ENCODE measurements at regions not wholly inside any gene's neighbourhood (a gene's known extent, or its start where the extent isn't known, plus 50 kb on each side); places are given as distances from the start of the nearest gene placed in this dataset.

DNA sequence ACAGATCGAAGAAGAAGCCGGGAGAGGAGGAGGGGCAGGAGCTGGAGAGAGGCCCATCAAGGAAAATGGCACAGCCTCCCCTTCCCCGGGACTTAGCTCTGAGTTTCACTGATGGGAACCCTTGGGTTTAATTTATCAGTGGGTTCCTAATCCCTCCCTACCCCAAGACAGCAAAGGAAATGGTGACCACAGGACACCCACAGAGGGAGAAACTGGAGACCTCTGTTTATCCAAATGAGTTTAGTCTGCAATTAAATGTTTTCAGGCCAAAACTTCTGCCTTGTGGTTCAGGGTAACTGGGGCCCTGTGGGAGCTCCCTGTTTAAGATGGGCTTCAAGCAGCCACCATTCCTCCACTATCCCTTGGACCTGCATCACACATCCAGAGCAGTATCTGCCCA is 190.8 kb upstream of the TOPAZ1 start:
- no peak overlapping the region for H2AFZ ChIP-seq (ENCODE audit: low read depth)
- DNase-seq = no peak
- ChIA-PET CTCF (interaction anchor here (1.0 kb wide), 1 partner anchor 852 kb away, joined by 4 read pairs; no protein-coding TSS in a partner anchor), POLR2A (no interaction called here)
- peaks cover 9 to 10% of the 10 kb centered on the region in 2 experiments; a peak in 2 of 4 replicates for H3K4me1 ChIP-seq (ENCODE audit: control insufficient read depth in 1 of 2, insufficient read depth in 2 of 2, low read depth in 1 of 2, low read length in 1 of 2)
- H3K27ac ChIP-seq (ENCODE audit: low read depth in 2 of 2, low read length in 1 of 2) = no peak overlapping the region
- no peaks in the 10 kb centered on the region for H4K20me1 ChIP-seq (ENCODE audit: insufficient read depth)
- no peak overlapping the region for H3K9ac ChIP-seq
- 97% methylated on average over 3 of the region's 3 CpGs for WGBS (ENCODE audit: low lambda C conversion rate)
- peaks cover 16% of the 10 kb centered on the region for H3K79me2 ChIP-seq (ENCODE audit: insufficient read depth)
- no peaks in the 10 kb centered on the region for H3K36me3 ChIP-seq (replicated peaks in 1 of 2; ENCODE audit: control insufficient read depth in 1 of 2, insufficient read depth in 2 of 2, low read length in 1 of 2)
- H3K27me3 ChIP-seq (ENCODE audit: insufficient read depth) = no peaks in the 10 kb centered on the region
- H3K4me3 ChIP-seq (ENCODE audit: low read depth in 2 of 2, low read length in 1 of 2) = no peak overlapping the region
- H3K9me2 ChIP-seq = no peaks in the 10 kb centered on the region
- TF ChIP-seq EZH2phosphoT487 (IDR thresholded peaks at IDR 0.05; ENCODE audit: borderline replicate concordance, low read depth) = no peak
- TF ChIP-seq POLR2AphosphoS5 (IDR thresholded peaks at IDR 0.05; ENCODE audit: low read depth, low read length) = no peak
- no peak for TF ChIP-seq MEF2A (IDR thresholded peaks at IDR 0.05; ENCODE audit: borderline replicate concordance, low read depth)
- TF ChIP-seq TCF12 (IDR thresholded peaks at IDR 0.05) = no peak
- TF ChIP-seq TAF1 (IDR thresholded peaks at IDR 0.05; ENCODE audit: borderline replicate concordance, low read depth, low read length) = no peak
- no peak for TF ChIP-seq SIN3A (IDR thresholded peaks at IDR 0.05; ENCODE audit: borderline replicate concordance, low read depth, low read length)
- TF ChIP-seq, protein P1, sequence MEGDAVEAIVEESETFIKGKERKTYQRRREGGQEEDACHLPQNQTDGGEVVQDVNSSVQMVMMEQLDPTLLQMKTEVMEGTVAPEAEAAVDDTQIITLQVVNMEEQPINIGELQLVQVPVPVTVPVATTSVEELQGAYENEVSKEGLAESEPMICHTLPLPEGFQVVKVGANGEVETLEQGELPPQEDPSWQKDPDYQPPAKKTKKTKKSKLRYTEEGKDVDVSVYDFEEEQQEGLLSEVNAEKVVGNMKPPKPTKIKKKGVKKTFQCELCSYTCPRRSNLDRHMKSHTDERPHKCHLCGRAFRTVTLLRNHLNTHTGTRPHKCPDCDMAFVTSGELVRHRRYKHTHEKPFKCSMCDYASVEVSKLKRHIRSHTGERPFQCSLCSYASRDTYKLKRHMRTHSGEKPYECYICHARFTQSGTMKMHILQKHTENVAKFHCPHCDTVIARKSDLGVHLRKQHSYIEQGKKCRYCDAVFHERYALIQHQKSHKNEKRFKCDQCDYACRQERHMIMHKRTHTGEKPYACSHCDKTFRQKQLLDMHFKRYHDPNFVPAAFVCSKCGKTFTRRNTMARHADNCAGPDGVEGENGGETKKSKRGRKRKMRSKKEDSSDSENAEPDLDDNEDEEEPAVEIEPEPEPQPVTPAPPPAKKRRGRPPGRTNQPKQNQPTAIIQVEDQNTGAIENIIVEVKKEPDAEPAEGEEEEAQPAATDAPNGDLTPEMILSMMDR (IDR thresholded peaks at IDR 0.05) = no peak
- TF ChIP-seq EP300 (IDR thresholded peaks at IDR 0.05; ENCODE audit: borderline replicate concordance in 1 of 2, low read depth in 1 of 2, low read length in 1 of 2) = no peak
- TF ChIP-seq NFIC (IDR thresholded peaks at IDR 0.05; ENCODE audit: borderline replicate concordance) = no peak
- TF ChIP-seq CHD2 (IDR thresholded peaks at IDR 0.05; ENCODE audit: low read length, partially characterized antibody) = no peak
- TF ChIP-seq, protein P2, sequence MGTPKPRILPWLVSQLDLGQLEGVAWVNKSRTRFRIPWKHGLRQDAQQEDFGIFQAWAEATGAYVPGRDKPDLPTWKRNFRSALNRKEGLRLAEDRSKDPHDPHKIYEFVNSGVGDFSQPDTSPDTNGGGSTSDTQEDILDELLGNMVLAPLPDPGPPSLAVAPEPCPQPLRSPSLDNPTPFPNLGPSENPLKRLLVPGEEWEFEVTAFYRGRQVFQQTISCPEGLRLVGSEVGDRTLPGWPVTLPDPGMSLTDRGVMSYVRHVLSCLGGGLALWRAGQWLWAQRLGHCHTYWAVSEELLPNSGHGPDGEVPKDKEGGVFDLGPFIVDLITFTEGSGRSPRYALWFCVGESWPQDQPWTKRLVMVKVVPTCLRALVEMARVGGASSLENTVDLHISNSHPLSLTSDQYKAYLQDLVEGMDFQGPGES (IDR thresholded peaks at IDR 0.05; ENCODE audit: low read depth, low read length) = no peak
- H3K4me2 ChIP-seq = no peak overlapping the region
- no peaks in the 10 kb centered on the region for H3F3A ChIP-seq (replicated peaks; ENCODE audit: insufficient read depth)
- H3K9me3 ChIP-seq = no peaks in the 10 kb centered on the region

DNA sequence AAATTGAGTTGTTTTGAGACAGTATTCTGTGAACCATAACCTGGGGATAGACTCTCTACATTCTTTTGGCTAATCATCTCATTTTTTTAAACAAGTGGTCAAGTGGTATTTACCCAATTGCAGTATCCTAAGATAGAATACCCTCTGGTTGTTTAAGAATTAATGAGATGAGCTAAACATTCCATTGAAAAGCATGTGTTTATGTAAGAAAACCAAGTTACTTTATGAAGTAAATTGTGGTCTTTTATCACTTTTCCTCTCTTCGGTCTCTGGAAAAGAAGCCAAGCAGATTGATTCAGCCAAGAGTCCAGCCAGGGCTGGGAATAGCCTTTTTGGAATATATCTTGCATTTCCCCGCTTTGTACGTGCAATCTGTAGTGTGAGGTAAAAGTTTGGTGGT is 185.7 kb upstream of the TOPAZ1 start:
- ChIA-PET CTCF (no interaction called here), POLR2A (no interaction called here)
- peaks cover 0 to 4% of the 10 kb centered on the region in 2 experiments for H3K36me3 ChIP-seq (replicated peaks in 1 of 2; ENCODE audit: control insufficient read depth in 1 of 2, insufficient read depth in 2 of 2, low read length in 1 of 2)
- H4K20me1 ChIP-seq (ENCODE audit: insufficient read depth) = peaks cover 12% of the 10 kb centered on the region; the same call in 1 of the 2 replicates
- no peak for DNase-seq
- no peak overlapping the region for H3K9ac ChIP-seq
- no peak for TF ChIP-seq RAD21 (IDR thresholded peaks at IDR 0.05; ENCODE audit: low read length)
- no peak for TF ChIP-seq GATA2 (CRISPR knock-in tag; IDR thresholded peaks at IDR 0.05)
- TF ChIP-seq TAF1 (IDR thresholded peaks at IDR 0.05; ENCODE audit: borderline replicate concordance, low read depth, low read length) = no peak
- TF ChIP-seq USF1 (IDR thresholded peaks at IDR 0.05; ENCODE audit: borderline replicate concordance, low read depth) = no peak
- no peak for TF ChIP-seq RCOR1 (IDR thresholded peaks at IDR 0.05; ENCODE audit: low read length)
- 91% methylated on average over 3 of the region's 3 CpGs for WGBS (ENCODE audit: low lambda C conversion rate)
- H3K79me2 ChIP-seq (ENCODE audit: insufficient read depth) = no peaks in the 10 kb centered on the region
- H3K4me1 ChIP-seq (ENCODE audit: control insufficient read depth in 1 of 2, insufficient read depth in 2 of 2, low read depth in 1 of 2, low read length in 1 of 2) = peaks cover 6 to 9% of the 10 kb centered on the region in 2 experiments; a peak in 2 of 4 replicates
- no peak overlapping the region for H3K4me3 ChIP-seq (ENCODE audit: low read depth in 2 of 2, low read length in 1 of 2)
- no peaks in the 10 kb centered on the region for H3K27me3 ChIP-seq (ENCODE audit: insufficient read depth)
- H2AFZ ChIP-seq (ENCODE audit: low read depth) = no peak overlapping the region
- H3K4me2 ChIP-seq = no peak overlapping the region
- H3K9me3 ChIP-seq = no peaks in the 10 kb centered on the region
- H3K9me2 ChIP-seq = no peaks in the 10 kb centered on the region
- no peaks in the 10 kb centered on the region for H3F3A ChIP-seq (replicated peaks; ENCODE audit: insufficient read depth)
- H3K27ac ChIP-seq (ENCODE audit: low read depth in 2 of 2, low read length in 1 of 2) = no peak overlapping the region
